Jurkat, Clone E6-1 (cell line): ENCODE measurements at regions not wholly inside any gene's neighbourhood (a gene's known extent, or its start where the extent isn't known, plus 50 kb on each side); places are given as distances from the start of the nearest gene placed in this dataset.
"Not testable (repeated sequence)": the region's sequence is repeated elsewhere in the genome, so short reads cannot be mapped to it uniquely, and the experiment has no call there.

Experiments used
- DNase-seq: peaks from one replicate; pipeline ENCODE4 v3.0.0-alpha.2; 2011; ENCODE audit warnings: low read depth, low spot score
- H3K4me3 ChIP-seq: 2 replicates; pipeline ENCODE4 v1.5.1; 2011; ENCODE audit warnings: mild to moderate bottlenecking, low read length, control low read depth, moderate library complexity

- DNase-seq: no peak
- H3K4me3 ChIP-seq: no peak overlapping the region
Observed at GRCh38 chr1:29944253-29944905, 708.1 kb downstream of the PTPRU start.

GRCh38 chr1:29943034-29943433 lies 706.7 kb downstream of the PTPRU start:
- no peak overlapping the region for H3K4me3 ChIP-seq
- DNase-seq: no peak

DNA sequence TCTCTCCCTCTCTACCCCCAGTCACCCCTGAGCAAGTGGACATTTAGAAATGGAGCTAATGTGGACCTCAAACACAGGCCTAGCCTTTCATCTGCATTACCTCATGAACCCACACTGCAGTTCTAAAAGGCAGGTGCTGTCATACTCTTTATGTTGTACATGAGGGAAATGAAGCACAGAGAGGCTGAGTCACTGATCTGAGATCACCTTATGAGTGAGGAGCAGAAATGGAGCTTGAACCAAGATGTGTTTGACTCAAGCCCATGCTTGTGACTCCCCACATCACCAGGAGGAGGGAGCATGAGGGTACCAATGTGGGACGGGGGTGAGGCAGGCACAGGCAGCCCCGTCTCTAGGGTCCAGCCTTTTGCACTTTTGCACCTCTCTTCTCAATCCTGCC lies 702.8 kb downstream of the PTPRU start:
- H3K4me3 ChIP-seq: no peak overlapping the region
- no peak for DNase-seq

- no peak overlapping the region for H3K4me3 ChIP-seq
- no peak for DNase-seq
Observed at GRCh38 chr1:29937356-29937755, 701.0 kb downstream of the PTPRU start.

GRCh38 chr1:29936031-29936544 lies 699.8 kb downstream of the PTPRU start:
- no peak for DNase-seq
- H3K4me3 ChIP-seq: no peak overlapping the region

DNA sequence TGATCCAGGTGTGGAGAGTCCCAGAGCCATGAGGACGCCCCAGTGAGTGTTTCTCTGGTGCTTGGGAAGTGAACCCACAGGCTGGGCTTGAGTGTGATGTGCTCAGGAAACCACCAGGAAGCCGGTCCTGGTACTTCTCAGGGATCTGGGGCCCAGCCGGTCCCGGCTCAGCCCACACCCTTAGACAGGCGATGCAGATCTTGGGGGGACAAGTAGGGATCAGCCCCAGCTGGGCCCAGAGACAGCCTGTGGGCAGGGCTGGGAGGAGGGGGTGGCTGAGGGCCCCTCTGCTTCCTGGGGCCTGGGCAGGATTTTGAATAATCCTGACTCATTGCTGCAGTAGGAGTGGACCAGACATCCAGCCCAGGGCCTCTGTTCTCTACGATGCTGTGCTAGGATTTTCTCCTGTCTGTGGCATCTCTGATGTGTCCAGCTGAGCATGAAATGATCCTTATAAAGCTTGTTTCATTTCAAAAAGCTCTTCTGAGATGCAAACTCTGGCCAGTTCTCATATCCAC lies 698.0 kb downstream of the PTPRU start:
- H3K4me3 ChIP-seq: no peak overlapping the region
- no peak for DNase-seq

DNA sequence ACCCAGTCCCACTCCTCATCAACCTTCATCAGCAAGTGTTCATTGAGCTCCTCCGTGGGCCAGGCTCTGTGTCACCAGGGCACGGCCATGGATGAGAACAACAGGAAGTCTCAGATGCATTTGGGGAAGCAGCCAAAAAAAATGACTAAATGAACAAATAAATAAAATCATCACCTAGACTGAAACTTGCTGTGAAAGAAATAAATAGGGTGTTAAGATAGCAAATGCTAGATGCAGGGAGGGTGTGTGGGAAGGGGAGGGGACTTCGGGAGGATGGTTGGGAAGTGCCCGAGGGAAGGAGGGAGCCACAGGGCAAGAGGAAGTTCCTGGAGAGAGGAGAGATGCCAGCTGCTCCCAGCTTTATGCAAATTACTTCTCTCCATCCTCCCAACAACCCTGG lies 696.7 kb downstream of the PTPRU start:
- no peak overlapping the region for H3K4me3 ChIP-seq
- DNase-seq: no peak

GRCh38 chr1:29932626-29933025 lies 696.3 kb downstream of the PTPRU start:
- no peak for DNase-seq
- H3K4me3 ChIP-seq: no peak overlapping the region

- DNase-seq: no peak
- no peak overlapping the region for H3K4me3 ChIP-seq
Observed at GRCh38 chr1:29931477-29932175, 695.3 kb downstream of the PTPRU start.

- no peak for DNase-seq
- H3K4me3 ChIP-seq: no peak overlapping the region
Observed at GRCh38 chr1:29925058-29925457, 688.7 kb downstream of the PTPRU start.

DNA sequence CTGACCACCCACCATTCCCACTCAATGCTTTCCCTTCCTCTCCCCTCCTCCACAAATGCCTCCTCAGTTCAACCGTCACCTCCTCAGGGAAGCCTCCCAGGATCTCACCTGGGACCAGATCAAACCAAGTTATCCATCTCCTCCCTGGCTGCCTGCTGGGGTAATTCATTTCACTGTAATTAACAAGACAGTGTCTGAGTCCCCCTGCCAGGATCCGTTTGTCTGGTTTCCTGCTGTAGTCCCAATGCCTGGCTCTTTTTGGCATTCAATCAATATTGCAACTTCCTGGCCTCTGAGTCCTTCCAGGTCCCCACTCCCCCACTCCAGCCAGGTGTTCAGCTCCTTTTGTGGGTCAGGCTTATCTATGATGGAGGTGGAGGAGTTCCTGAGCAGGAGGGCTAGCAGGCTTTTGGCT lies 687.7 kb downstream of the PTPRU start:
- H3K4me3 ChIP-seq: no peak overlapping the region
- DNase-seq: no peak

- DNase-seq: no peak
- H3K4me3 ChIP-seq: no peak overlapping the region
Observed at GRCh38 chr1:29921741-29922140, 685.4 kb downstream of the PTPRU start.

DNA sequence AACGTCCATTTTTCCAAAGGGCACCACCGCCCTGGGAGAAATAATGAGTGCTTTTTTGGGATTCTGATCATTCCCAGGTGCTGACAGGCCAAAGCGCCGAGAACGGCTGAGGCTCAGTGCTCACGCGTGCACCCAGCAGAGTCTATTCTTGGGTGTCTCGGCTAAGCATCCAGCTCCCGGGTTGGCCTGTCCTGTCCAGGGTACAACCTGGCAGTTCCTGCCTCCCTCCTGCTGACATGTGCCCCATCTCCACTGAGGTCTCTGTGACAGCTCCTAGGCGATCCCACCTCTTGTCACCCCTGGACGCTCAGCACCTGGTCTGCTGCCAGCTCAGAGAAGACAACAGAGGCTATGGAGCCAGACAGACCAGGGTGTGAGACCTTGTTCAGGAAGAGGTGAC lies 684.5 kb downstream of the PTPRU start:
- no peak for DNase-seq
- H3K4me3 ChIP-seq: no peak overlapping the region

DNA sequence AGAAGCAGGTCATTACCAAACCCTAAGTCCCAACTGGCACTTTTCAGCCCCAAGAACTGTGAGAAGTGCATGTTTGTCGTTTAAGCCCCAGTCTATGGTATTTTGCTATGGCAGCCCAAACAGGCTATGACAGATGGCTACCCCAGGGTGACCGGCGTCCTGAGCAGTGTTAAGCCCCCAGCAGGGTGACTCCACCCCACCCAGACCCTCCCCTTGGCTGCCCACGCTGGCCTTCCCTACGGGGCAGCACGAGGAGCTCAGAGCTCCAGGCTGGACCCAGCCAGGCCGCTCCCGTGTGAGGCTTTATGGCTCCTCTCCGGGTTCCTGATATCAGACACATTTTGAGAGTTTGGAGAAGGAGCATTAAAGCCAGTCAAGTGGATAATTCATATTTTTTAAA lies 684.0 kb downstream of the PTPRU start:
- DNase-seq: no peak
- no peak overlapping the region for H3K4me3 ChIP-seq

DNA sequence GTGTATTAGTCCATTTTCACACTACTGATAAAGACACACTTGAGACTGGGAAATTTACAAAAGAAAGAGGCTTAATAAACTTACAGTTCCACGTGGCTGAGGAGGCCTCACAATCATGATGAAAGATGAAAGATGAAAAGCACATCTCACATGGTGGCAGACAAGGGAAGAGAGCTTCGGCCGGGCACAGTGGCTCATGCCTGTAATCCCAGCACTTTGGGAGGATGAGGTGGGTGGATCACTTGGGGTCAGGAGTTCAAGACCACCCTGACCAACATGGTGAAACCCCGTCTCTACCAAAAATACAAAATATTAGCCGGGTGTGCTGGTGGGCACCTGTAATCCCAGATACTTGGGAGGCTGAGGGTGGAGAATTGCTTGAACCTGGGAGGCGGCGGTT lies 682.7 kb downstream of the PTPRU start:
- H3K4me3 ChIP-seq, DNase-seq: not testable (repeated sequence)

DNA sequence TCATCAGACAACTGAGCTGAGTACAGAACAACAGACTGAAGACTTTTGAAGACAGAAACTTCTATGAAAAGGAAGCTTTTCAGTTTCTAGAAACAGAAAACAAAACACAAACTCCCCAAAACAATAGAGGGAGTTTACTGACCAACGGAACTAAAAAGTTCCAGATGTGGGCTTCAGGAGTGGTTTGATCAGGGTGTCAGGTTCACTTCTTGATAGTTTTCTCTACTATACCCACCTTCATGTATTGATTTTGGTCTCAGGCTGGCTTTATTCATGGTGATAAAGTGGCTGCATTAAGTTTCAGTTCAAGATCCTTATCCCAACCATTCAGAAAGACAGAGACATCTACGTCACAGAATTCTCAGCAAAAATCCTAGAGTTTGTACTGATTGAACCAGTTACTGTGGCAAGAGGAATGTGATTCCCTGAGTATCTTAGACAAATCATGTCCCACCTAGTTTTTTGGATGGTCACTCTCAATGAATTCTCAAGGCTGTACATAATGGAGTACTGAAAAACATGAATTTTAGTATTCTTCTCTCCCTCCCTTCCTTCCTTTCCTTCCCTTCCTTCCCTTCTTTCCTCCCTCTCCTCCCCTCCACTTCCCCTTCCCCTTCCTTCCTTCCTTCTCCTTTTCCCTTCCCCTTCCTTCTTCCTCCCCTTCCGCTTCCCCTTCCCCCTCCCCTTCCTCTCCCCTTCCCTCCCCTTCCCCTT lies 680.5 kb downstream of the PTPRU start:
- DNase-seq: no peak
- no peak overlapping the region for H3K4me3 ChIP-seq

GRCh38 chr1:29914936-29915335 lies 678.6 kb downstream of the PTPRU start:
- no peak overlapping the region for H3K4me3 ChIP-seq
- DNase-seq: no peak

- peak; percentile 29 for DNase-seq
- no peak overlapping the region for H3K4me3 ChIP-seq
Observed at GRCh38 chr1:29912425-29912824, 676.1 kb downstream of the PTPRU start.

DNA sequence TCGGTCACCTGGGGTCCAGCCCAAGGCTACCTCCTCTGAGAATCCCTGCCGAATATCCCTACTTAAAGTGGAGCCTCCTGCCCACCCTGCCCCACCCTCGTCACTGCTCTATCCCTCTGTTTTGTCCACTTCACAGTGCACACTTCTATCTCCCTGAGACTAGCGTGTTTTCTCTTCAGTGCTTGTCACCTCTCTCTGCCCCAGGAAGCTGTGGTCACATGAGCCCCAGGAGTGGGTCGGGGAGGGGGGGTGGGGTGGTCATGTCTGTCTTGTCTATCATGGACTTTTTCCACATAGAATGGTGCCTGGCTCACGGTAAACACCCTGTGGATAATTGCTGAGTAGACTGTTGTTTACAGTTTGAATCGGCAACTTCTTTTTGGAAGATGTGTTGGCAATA lies 673.6 kb downstream of the PTPRU start:
- H3K4me3 ChIP-seq: no peak overlapping the region
- DNase-seq: no peak

DNA sequence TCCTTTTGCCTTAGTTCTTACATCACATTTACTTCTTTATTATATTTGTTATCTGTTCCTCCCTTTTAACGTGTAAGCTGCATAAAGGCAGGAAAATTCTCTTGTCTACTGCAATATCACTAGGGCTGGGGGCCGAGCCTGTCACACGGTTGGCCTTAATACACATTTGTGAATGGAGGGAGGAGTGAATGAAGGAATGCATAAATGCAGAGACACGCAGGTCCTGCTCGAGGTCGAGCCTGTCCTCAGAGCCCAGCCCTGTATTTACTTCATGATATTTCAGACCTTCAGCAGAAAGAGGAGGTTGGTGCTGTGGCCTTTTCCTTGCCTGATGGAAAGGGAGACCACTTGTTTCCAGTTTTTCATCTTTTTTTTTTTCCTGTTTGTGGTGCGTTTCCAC lies 671.3 kb downstream of the PTPRU start:
- no peak for DNase-seq
- H3K4me3 ChIP-seq: no peak overlapping the region
